GM10266 (cell line): ENCODE measurements at regions not wholly inside any gene's neighbourhood (a gene's known extent, or its start where the extent isn't known, plus 50 kb on each side); places are given as distances from the start of the nearest gene placed in this dataset.

Experiments used
- DNase-seq: peaks from one replicate; pipeline ENCODE4 v3.0.0; 2012; ENCODE audit errors: extremely low spot score
- TF ChIP-seq, protein P1 (sequence below): IDR thresholded peaks from 2 replicates; pipeline ENCODE4 v1.5.1; 2012; ENCODE audit warnings: mild to moderate bottlenecking, low read depth; ENCODE audit not compliant: control insufficient read depth, insufficient read depth; ENCODE audit errors: missing control alignments

DNA sequence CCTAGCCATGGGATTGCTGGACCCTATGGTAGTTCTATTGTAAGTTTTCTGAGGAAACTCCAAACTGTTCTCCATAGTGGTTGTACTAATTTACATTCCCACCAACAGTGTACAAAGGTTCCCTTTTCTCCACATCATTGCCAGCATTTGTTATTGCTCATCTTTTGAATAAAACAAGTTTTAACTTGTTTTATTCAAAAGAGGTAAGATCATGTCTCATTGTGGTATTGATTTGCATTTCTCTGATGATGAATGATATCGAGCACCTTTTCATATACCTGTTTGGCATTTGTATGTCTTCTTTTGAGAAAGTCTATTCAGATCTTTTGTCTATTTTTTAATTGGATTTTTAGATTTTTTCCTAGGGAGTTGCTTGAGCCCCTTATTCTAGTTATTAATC, 819.1 kb downstream of the TUSC7 start:
- TF ChIP-seq, protein P1, sequence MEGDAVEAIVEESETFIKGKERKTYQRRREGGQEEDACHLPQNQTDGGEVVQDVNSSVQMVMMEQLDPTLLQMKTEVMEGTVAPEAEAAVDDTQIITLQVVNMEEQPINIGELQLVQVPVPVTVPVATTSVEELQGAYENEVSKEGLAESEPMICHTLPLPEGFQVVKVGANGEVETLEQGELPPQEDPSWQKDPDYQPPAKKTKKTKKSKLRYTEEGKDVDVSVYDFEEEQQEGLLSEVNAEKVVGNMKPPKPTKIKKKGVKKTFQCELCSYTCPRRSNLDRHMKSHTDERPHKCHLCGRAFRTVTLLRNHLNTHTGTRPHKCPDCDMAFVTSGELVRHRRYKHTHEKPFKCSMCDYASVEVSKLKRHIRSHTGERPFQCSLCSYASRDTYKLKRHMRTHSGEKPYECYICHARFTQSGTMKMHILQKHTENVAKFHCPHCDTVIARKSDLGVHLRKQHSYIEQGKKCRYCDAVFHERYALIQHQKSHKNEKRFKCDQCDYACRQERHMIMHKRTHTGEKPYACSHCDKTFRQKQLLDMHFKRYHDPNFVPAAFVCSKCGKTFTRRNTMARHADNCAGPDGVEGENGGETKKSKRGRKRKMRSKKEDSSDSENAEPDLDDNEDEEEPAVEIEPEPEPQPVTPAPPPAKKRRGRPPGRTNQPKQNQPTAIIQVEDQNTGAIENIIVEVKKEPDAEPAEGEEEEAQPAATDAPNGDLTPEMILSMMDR: no peak
- DNase-seq: no peak

DNA sequence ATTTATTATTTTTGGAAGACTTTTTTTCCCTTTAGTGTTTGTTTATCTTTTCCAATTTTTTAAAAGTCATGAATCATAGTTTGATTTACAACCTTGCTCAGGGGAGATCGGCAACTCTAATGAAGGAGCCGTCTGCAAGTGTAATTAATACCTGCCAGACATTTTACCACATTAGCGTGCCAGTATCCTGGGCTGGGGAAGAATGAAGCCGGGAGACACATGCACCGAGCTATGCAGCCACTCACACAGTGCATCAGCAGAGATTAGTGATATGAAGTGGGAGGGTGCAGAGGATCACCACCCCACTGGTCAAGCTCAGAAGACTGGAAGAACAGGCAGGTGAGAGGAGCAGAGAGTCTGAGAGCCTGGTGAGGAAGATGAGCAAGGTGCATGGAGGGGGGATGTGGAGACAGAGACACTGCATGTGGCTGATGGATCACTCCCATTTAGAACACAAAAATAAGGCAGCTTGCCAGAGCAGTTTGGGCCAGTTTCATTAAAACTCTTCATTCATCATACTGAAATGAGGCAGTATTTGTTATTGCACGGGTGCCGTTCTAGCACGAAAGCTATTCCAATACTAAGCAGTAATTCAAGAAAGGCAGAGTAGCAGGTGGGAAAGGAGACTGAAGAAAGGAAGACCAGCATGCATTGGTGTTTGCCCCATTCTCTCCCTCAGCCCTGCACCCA, 821.6 kb downstream of the TUSC7 start:
- no peak for DNase-seq
- TF ChIP-seq, protein P1: no peak

DNA sequence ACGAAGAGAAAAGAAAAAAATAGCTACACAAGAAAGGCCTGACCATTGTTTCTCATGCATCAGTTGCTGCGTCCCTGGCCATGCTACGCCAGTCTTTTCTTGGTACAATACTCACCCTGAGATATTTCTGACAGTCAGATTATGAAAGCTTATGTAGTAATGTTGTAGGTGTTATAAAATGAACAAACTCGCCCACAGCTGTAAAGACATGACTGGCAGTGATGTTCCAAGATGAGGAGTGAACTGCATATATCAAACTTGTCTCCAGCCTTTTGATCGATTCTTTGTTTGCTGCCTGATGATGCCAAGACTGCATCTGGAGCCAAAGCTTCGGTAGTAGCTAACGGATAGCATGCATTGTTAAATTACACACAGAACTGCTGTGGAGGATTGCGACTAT, 822.7 kb downstream of the TUSC7 start:
- TF ChIP-seq, protein P1: no peak
- no peak for DNase-seq

DNA sequence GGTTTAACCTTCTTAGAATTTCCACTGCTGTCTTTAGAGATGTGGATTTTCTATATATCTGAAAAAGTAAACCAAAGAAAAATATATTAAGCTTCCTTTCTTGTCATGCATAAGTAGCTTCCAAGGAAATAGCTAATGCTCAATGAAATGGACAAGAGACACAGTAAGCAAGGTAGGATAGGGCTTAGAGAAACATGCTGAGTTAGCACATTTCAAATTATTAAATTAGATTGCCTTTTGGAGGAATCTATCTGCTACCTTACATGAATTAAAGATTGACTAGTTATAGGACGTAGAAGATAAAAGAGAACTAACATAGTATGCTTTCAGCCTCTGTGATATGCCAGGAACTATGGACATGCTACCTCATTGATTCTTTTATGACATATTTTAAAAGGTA, 824.6 kb downstream of the TUSC7 start:
- DNase-seq: no peak
- TF ChIP-seq, protein P1: no peak

DNA sequence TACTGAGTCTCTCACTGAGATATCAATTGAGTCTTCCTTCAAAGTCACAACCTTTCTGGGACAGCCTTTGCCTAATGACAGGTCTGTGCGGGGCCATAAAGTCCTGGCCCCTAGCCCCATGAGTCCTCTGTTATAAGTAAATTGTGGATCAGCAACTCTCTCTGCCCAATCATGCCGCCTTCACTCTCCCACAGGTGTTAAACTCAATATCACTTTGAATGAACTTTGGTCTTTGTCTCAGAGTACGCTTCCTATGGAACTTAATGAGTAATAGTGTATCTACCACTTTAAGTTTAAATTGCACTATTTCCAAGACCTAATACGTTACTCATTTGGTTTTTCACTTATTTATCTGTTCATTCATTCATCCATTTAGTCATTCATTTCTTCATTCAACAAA, 826.4 kb downstream of the TUSC7 start:
- no peak for DNase-seq
- TF ChIP-seq, protein P1: no peak

DNA sequence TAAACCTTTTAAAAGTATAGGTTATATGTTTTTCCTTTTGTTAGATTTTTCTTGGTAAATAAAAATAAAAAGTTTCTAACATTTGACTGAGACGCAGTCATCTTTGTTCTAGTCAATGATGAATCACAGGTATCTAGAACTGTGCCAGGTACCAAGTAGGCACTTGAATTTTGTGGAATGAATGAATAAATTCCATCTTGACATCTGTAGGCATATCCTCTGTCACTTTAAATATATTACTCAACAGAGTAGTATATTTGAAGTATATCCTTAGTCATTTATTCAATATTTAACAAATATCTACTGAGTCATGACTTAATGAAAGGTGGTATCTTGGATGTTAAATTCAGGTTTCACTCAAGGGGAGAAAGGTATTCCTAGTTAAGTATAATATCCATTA, 828.4 kb downstream of the TUSC7 start:
- DNase-seq: no peak
- TF ChIP-seq, protein P1: no peak

DNA sequence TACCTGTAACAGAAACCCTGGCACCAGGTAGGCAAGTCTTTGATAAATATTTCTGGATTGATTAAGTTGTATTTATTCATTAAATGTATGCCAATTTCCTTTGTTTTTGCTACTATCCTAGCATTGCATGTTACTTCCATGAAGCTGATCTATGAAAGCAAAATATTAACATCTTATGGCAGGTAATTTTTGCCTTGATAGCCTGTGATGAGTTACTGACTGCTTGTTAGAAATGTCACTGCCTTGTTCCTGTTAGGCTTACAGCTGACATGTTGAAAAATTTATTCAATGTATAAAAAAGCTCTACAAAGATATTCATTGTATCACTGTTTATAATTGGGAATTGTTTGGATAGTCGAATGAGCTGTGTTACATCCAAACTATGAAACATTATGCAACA, 830.1 kb downstream of the TUSC7 start:
- DNase-seq: no peak
- TF ChIP-seq, protein P1: no peak
